Dermis blood vessel endothelial cell (primary cell): ENCODE measurements at regions not wholly inside any gene's neighbourhood (a gene's known extent, or its start where the extent isn't known, plus 50 kb on each side); places are given as distances from the start of the nearest gene placed in this dataset.
A peak's percentile ranks its signal among the peaks of the same experiment; 100 is the strongest.

Experiments
- DNase-seq: peaks from one replicate; pipeline ENCODE4 v3.0.0; 2010

GRCh38 chr2:43051338-43051737, 175.1 kb downstream of the ZFP36L2 start:
- DNase-seq = peak; percentile 68

DNA sequence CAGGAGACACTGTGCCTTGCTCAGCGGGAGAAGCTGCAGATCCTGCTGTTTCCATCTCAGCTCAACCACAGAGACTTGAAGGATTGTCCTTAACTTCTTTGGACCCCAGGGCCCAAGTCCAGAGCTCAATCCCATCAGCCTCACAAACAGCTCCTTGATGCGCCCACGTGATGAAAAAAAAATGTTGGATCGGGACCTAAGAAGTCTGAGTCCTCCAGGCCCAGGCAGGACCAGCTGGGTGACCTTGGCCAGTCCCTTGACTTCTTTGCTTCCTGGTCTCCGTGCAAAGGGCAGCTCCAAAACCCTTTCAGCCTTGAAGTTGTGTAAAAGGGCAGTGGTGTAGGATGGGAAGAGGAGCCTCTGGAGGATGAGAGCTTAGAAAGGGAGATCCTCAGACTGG, 175.5 kb downstream of the ZFP36L2 start:
- no peak for DNase-seq

DNA sequence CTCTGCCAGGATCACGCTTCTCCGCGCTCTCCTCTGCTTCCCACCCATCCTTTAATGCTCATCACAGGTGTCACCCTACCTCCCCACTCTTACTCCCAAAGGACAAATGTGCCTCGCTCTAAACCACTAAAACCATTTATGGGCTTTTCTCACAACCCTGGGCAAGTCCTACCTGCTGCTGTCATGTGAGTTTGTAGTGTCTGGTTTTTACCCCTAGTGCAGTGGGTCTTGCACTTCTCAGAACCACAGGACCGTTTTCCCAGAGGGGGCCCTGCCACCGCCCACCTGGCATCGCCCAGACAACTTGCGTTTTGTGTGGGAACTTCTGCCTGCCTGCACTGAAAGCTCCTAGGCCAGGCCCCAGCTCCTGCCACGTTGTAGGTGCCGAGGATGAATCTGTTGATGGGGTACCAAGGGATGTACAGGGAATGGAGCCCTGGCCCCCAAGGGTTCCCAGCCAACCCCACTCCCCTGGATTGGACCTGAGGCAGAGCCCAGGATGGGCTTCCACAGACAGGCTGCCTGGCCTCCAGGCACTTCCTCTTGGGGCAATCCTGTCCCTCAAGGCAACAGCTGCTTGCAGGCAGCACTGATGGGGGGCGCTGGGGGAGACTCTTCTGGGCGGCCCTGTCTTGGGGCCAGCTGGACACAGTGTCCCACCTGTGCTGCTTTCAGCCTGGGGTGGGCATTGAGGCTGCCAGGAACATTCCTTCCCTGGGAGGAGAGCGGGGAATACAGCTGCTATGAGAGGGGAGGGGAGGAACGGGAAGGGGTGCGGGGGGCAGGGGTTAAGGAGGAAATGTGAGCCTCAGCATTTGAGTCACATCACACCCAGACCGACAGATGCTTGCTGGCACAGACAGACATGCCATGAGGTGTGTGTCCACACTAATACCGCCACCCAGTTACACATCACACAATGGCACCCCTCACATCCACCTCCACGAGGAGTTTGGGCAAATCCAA, 176.3 kb downstream of the ZFP36L2 start:
- peak; percentile 42 for DNase-seq

GRCh38 chr2:43047187-43047780, 179.1 kb downstream of the ZFP36L2 start:
- DNase-seq = no peak

- peak; percentile 21 for DNase-seq
Observed at GRCh38 chr2:43045866-43046265, 180.5 kb downstream of the ZFP36L2 start.

- DNase-seq = peak; percentile 69
Observed at GRCh38 chr2:43044093-43044681, 182.2 kb downstream of the ZFP36L2 start.

DNA sequence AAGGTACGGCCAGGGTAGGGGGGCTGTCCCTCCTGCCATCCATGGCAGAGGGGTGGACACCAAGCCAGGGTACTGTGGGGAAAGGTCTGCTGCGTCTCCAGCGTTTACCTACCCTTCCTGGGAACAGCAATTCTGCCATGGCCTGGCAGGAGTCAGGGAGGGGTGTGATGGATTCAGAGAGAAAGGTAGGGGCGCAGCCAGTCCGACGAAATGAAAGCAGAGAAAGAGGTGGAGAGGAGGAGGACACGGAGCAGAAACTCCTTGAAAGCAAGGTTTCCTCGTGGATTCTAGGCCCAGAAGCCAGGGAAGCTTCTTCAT, 182.9 kb downstream of the ZFP36L2 start:
- DNase-seq = no peak

GRCh38 chr2:43041661-43042360, 184.6 kb downstream of the ZFP36L2 start:
- peak; percentile 93 for DNase-seq

- no peak for DNase-seq
Observed at GRCh38 chr2:43041173-43041591, 185.2 kb downstream of the ZFP36L2 start.

DNA sequence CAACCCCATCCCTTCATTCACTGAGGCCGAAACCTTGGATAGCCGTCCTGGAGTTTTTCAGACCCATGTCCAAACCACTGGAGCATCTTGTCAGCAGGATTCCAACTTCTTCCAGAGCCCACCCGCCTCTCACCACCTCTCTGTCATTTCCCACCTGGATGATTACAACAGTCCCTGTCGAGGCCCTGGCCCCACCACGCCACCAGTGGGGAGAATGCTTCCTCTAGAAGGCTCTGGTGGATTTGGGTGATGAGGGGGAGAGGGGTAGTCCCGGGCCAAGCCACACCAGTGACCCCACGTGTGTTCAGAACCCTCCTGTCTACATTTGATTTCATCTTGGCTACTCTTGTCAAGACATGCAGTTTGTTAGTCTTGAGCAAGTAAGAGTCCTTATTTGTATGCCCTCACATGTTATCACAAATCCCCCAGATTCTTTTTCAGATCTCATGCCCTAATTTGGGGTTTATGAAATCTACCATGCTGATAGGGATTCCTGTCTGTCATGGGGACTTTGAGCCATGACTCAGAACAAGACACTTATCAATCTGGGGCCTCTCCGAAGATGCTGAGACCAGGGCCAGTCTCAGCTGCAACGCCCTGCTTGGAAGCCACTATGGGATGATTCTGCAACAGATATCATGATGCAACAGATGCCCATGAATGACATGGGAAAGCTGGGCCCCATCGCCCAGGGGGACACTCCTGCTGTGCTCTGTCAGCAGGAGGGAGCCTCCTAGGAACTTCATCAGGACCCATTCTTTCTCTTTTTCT, 186.1 kb downstream of the ZFP36L2 start:
- no peak for DNase-seq

- no peak for DNase-seq
Observed at GRCh38 chr2:43039376-43040080, 186.9 kb downstream of the ZFP36L2 start.

GRCh38 chr2:43038696-43039094, 187.7 kb downstream of the ZFP36L2 start:
- no peak for DNase-seq

GRCh38 chr2:43038034-43038695, 188.2 kb downstream of the ZFP36L2 start:
- no peak for DNase-seq

GRCh38 chr2:43035922-43036321, 190.5 kb downstream of the ZFP36L2 start:
- DNase-seq = no peak

DNA sequence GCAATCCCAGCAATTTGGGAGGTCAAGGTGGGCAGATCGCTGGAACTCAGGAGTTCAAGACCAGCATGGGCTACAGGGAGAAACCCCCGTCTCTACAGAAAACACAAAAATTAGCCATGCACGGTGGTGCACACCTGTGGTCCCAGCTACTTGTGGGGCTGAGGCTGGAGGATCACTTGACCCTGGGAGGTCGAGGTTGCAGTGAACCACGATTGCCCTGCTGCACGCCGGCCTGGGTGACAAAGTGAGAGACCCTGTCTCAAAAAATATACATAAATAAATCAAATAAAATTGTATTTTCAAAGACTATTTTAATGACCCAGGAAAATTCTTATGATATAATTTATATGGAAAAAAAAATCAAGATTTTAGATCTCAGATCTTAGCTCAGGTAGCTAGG, 191.5 kb downstream of the ZFP36L2 start:
- no peak for DNase-seq

DNA sequence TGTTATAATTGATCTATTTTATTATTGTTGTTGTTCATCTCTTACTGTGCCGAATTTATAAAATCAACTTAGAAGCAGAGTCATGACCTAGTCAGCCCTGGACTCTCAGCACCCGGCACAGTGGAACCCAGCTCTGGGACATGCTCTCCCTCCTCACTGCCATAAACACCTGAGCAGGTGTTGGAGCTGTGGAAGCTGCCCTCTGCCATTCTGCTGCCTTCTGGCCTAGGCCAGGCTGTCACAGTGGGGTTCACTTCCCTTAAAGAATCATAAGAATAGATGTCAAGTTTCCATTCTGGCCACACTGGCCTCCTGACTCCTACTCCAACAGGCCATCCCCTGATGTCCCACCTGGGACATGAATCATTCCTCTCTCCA, 192.2 kb downstream of the ZFP36L2 start:
- no peak for DNase-seq

DNA sequence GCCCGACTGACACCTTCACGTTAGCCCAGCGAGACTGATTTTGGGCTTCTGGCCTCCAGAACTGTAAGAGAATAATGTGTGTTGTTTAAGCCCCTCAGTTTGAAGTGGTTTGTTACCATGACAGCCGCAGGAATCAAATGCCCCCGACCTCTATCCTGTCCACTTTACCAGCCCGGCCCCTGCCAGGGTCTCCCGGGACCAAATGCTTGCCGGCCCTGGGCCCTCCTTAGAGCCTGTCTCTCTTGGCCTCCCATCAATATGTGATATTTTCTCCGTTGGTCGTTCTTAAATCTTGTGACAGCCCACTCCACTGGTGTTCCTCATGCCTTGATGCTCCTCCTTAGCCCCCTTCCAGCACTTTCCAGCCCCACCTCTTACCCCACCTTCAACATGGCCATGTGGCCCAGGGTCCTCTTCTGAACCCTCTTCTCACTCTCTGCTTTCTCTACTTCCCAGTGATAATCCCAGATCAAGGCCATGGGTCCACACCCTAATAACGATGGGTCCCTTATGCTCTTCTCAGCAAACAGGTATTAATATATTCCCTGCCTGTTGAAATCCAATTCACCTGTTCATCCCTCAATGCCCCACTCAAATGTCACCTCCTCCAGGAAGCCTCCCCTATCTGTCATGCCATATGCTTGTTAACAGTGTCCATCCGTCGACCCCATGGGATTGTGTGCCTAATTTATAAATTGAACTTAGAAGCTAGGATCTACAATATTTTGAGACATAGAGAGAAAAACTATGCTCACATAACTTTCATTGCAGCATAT, 192.8 kb downstream of the ZFP36L2 start:
- no peak for DNase-seq

GRCh38 chr2:43033016-43033270, 193.5 kb downstream of the ZFP36L2 start:
- DNase-seq = no peak

GRCh38 chr2:43032213-43033015, 194.0 kb downstream of the ZFP36L2 start:
- no peak for DNase-seq
